Adipose tissue (tissue), 3 donors: ENCODE measurements at regions not wholly inside any gene's neighbourhood (a gene's known extent, or its start where the extent isn't known, plus 50 kb on each side); places are given as distances from the start of the nearest gene placed in this dataset.
A peak's percentile ranks its signal among the peaks of the same experiment; 100 is the strongest.

ENCODE experiments used
- H3K27ac ChIP-seq: one replicate; pipeline ENCODE4 v1.5.1; 2013; ENCODE audit warnings: low read depth, low read length
- WGBS, 3 donors: extraction: QIAGEN DNeasy Blood & Tissue Kit; methylation state at CpG; one replicate each; pipeline ENCODE4 v1.1.7; 2013; 5-methylcytosine and 5-hydroxymethylcytosine counted together
- donor health status: healthy with polysubstance abuse.
- donor health status: Bipolar disorder and iron deficiency.
- donor health status: healthy.

DNA sequence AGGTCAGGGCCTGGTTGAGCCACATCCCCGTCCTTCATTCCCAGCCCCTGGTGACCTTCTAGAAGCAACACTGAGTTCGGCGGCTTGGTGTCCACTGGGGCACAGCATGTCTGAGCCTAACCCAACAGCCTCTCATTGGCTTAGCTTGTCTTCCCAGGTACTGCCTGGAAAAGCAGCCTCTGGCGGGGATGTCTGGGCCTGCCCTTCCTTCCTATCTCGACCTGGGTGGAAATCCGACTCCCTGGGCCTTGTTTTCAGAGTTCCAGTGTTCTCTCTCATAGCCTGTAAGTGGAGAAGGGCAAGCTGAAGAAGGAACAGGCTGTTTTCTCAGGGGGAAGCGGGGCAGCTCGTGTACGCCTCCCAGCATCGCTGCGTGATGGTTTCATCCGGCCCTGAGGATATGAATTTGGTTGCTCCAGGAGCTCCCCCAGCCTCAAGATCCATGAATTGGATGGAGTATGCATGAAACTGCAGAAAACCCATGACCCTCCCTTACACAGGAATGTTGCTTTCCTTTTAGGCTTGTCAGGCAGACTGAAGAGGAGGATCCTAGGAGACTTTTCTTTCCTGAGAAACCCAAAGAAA lies 116.5 kb upstream of the IRF2BP2 start:
- H3K27ac ChIP-seq: peak overlapping the region; percentile 31
- 54 to 85% (median 56%) methylated on average over 12 of the region's 12 CpGs for WGBS, 3 donors

- 43 to 49% (median 48%) methylated on average over 12 of the region's 12 CpGs for WGBS, 3 donors
- peak overlapping the region; percentile 84 for H3K27ac ChIP-seq
These were observed 115.5 kb upstream of the IRF2BP2 start for GRCh38 chr1:234725177-234726132.

DNA sequence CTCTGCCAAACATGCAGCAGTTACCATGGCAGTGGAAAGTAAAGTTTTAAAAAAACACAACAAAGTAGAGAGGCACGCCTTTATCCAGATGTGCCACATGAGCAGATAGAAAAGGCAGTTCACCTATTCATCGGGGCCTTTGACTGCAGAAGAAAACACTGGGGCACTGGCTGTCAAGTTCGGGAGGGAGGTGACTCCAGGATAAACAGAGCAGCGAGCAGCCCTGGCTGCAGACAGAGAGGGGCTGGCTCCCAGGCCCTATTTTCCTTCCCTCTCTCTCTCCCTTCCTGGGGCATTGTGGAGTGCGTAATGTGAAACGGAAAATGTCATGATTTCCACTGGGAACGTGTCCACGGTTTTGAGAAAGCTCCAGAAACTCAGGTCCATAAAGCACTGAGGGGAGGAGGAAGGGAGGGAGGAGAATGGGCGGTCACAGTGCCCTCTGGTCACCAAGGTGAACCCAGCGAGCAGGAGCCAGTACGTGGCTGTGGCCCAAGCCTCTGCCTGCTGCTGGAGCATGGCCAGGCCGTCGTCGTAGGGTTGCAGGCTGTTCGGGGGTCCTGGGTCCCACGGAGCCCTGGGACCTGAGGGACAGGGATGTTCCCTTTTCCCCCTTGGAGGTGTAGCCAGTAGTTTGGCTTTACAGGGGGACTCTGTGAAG lies 114.7 kb upstream of the IRF2BP2 start:
- WGBS, 3 donors: 1% methylated on average over 16 of the region's 16 CpGs
- H3K27ac ChIP-seq: peak overlapping the region; percentile 84

- 20 to 34% (median 31%) methylated on average over 26 of the region's 26 CpGs for WGBS, 3 donors
- H3K27ac ChIP-seq: peak overlapping the region; percentile 71
These were observed 113.1 kb upstream of the IRF2BP2 start for GRCh38 chr1:234722904-234723720.

GRCh38 chr1:234722270-234722704 lies 112.3 kb upstream of the IRF2BP2 start:
- H3K27ac ChIP-seq: peak overlapping the region; percentile 71
- 9 to 63% (median 15%) methylated on average over 9 of the region's 9 CpGs for WGBS, 3 donors

- WGBS, 3 donors: 6 to 33% (median 22%) methylated on average over 12 of the region's 12 CpGs
- H3K27ac ChIP-seq: peak overlapping the region; percentile 84
These were observed 111.7 kb upstream of the IRF2BP2 start for GRCh38 chr1:234721476-234722269.

GRCh38 chr1:234720709-234721441 lies 110.9 kb upstream of the IRF2BP2 start:
- WGBS, 3 donors: 53 to 79% (median 56%) methylated on average over 15 of the region's 15 CpGs
- H3K27ac ChIP-seq: peak overlapping the region; percentile 84

GRCh38 chr1:234719454-234720251 lies 109.7 kb upstream of the IRF2BP2 start:
- H3K27ac ChIP-seq: no peak overlapping the region
- WGBS, 3 donors: 29 to 67% (median 67%) methylated on average over 8 of the region's 8 CpGs

DNA sequence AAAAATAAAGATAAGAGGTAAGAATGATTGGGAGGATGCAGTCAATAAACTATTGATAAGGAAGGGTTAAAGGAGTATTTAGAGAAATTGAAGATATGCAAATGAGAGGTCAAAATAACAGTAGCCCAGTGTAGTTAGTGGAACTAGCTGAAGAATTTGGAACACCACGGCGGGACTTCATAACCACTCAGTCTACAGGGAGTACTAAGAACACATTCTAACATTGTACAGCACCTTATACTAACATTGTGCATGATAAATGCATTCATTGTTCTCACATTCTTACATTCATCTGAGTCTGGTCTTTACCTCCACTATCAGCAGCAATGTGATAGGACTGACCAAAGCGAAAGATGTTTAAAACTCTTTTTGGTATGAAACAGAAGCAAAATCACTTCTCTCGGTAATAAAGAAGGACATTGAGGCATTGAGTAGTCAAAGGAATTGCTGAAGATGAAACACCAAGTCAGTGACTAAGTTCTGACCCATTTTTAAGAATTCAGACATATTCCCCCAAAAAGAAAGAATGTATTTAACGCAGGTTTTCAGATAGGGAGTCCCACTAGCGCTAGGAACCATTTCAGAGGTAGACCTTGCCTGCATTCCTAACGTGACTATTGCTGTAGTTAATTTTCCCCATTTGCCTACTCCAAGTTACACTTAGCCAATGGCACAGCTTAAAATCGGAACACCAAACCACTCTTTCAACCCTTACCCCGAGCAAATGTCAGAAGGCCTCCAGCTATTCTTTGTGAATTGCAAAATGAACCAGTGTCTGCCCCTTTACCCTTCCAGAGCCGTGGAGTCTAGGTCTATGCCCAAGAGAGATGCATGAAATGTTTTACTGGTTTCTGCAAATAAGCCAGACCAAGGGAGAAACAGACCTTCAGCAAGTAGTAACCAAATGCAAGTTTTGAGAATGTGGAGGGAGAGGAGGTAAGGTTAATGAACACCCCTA lies 108.8 kb upstream of the IRF2BP2 start:
- 53 to 77% (median 61%) methylated on average over 10 of the region's 10 CpGs for WGBS, 3 donors
- no peak overlapping the region for H3K27ac ChIP-seq

DNA sequence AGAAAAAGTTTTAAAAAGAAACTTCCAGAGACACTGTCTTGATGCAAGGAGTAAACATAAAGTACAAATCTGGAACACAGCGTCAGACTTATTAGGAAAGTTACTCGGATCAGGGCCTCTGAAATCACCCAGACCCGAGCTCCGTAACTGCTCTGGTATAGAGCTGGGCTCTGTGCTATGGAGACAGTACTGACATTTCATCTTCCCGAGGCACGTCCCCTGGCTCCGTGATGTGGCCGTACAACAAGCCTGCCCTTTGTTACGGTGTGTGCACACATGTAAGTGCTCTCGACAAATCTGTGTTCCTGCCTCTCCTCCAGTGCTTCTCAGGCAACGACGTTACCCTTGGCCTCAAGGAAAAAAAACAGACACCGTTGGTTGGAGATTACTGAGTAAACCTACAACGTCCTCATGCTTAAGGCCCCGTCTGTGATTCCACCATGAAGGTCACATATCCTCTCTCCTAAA lies 107.0 kb upstream of the IRF2BP2 start:
- no peak overlapping the region for H3K27ac ChIP-seq
- WGBS, 3 donors: 55 to 77% (median 55%) methylated on average over 15 of the region's 15 CpGs

DNA sequence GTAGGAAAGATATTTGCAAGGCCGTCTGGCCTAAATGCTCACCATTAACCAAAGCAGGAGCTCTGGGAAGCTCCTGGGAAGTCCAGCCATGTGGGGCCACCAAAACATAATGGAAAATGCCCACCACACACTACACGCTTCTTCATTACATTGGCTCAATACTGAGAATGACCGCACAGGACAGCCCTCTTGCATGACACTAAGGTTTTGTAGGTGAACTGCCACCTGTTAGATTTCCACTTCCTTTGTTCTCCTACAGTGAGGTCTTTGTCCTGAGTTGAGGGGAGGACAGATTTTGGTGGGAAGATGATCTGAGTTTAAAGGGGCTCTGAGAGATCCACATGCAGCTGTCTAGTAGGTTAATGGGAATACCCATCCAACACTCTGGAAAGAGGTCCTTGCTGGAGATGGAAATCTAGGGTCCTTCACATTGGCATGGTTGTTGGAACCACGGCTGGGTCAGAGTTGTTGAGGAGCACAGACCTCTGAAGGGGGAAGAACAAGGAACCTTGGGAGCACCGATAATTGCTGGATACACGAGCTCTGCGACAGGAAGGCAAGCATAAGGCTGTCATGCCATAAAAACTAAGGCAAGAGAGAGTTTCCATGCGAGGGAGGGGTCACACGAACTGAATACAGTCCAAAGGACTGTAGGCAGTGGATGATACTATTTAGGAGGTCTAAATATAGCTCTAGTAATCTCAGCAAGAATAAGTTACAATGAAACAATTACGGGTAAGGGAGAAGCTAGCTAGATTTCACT lies 105.5 kb upstream of the IRF2BP2 start:
- H3K27ac ChIP-seq: no peak overlapping the region
- WGBS, 3 donors: 72 to 80% (median 79%) methylated on average over 10 of the region's 10 CpGs

- 96 to 97% (median 97%) methylated on average over 5 of the region's 5 CpGs for WGBS, 3 donors
- no peak overlapping the region for H3K27ac ChIP-seq
These were observed 103.9 kb upstream of the IRF2BP2 start for GRCh38 chr1:234713859-234714258.

DNA sequence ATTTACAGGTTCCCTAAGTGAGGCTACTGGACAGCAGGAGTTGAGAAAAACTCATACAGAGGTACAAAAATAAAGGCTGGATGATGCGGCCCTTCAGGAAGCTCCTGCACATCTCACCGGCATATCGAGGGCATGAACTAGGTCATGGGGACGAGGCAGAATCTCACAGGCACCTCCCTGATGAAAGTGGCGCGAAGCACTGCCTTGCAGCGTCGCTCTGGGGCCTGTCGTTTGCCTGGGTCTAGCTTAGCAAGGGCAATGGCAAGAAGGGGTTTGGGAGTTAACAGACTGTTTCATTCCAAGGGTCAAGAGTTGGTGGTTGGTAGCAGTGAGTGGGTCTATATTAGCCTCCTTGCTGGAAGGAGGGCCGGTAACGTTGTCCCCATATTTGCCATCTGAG lies 103.5 kb upstream of the IRF2BP2 start:
- WGBS, 3 donors: 88 to 93% (median 88%) methylated on average over 11 of the region's 11 CpGs
- no peak overlapping the region for H3K27ac ChIP-seq

GRCh38 chr1:234712891-234713305 lies 102.9 kb upstream of the IRF2BP2 start:
- no peak overlapping the region for H3K27ac ChIP-seq
- WGBS, 3 donors: 61 to 97% (median 87%) methylated on average over 5 of the region's 5 CpGs
